Left colon (tissue), 2 donors: ENCODE measurements at regions not wholly inside any gene's neighbourhood (a gene's known extent, or its start where the extent isn't known, plus 50 kb on each side); places are given as distances from the start of the nearest gene placed in this dataset.

ENCODE experiments used
- ATAC-seq: fragments of 200-7000 bp; cut with Tn5 transposase; one replicate; pipeline ENCODE4 v1.9.1; 2020; ENCODE audit warnings: mild to moderate bottlenecking, moderate library complexity
- DNase-seq, 2 donors: peaks; one replicate each; pipeline ENCODE4 v3.0.0-alpha.2; 2020
- intact Hi-C, 2 donors: fragments of 100-400 bp; cut with DNase I in 1 of 2; cut with micrococcal nuclease in 1 of 2; formaldehyde crosslinking; loops; one replicate each; pipeline versions ENCODE4 v1.11.2 to v1.14.0; 2022; cut with DNase I, micrococcal nuclease
- donor health status: DM: no; HTN: no; CAD: no.
- donor health status: DM: yes; HTN: yes; CAD: no.

DNA sequence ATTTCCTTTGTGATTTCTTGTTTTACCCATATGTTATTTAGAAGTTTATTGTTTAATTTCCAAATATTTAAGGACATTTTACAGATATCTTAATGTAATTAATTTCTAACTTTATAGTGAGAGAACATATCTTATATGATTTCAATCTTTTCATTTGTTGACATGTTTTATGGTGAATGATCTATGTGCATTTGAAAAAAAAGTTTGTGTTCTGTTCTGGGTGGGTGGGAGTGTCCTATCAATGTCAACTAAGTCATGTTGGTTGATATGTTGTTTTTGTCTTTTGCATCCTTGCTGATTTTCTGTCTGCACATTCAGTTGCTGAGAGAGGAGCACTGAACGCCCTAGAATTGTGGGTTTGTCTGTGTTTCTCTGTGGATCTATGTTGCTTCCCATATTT, 50.3 kb upstream of the CBFA2T3 start:
- DNase-seq (no peak), ATAC-seq (no peak)
- intact Hi-C loops, result no loop called here

DNA sequence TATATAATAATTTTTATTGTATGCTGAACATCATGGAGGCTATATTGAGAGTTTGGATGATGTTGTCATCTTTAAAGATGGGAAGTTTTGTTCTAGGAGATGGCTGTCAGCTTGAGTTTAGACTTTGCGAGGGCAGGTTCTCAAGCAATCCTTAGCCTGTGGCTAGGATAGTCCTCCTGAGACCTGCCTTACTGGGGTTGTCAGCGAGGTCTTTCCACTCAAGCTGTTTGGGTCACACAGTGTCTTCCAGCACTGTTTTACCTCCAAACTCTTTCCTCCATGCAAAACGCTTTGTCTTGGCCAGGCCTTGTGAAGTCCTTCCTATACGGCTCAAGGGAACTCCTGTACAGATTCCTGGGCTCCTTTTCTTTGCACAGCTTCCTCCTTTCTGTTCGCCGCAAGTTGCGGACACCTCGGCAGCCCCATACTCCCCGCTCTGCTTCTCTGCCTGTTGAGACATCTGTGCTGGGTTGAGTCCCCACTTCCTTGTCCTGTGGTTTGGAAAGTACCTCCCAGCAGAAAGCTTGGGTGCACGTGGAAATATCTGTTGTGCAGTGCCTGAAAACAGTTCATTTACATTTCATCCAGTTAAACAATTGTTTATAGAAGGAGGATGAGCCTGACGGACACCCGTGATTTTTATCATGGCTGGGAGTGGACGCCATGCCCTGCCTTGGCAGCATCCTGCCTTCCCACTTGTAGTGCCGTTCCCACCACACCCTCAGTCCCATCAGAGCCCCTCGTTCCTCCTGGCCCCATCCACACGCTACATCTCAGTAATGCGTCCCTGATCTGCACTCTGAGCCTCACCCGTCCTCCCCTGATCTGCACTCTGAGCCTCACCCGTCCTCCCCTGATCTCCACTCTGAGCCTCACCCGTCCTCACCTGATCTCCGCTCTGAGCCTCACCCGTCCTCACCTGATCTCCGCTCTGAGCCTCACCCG, 55.0 kb upstream of the CBFA2T3 start:
- DNase-seq (peak; percentile 37 to 43), ATAC-seq (peak; percentile 20)
- intact Hi-C loops, result no loop called here

DNA sequence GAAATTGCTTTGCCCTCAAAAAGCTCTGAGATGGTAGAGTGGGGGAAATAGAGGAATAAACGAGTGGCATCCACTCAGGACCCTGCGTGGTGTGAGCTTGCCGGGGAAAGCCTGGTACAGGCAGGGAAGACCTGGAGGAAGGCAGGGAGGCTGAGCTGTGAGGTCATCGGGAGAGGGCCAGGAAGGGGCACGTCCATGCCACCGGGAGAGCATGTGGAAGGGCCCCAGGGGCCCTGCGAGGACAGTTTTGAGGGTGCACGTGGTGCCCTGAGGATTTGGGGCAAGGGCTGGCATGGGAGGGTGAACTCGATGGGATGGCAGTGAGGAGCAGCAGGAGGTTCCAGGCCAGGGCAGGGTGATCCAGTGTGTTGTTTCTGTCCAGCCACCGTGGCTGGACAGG, 56.3 kb upstream of the CBFA2T3 start:
- DNase-seq (no peak), ATAC-seq (no peak)

DNA sequence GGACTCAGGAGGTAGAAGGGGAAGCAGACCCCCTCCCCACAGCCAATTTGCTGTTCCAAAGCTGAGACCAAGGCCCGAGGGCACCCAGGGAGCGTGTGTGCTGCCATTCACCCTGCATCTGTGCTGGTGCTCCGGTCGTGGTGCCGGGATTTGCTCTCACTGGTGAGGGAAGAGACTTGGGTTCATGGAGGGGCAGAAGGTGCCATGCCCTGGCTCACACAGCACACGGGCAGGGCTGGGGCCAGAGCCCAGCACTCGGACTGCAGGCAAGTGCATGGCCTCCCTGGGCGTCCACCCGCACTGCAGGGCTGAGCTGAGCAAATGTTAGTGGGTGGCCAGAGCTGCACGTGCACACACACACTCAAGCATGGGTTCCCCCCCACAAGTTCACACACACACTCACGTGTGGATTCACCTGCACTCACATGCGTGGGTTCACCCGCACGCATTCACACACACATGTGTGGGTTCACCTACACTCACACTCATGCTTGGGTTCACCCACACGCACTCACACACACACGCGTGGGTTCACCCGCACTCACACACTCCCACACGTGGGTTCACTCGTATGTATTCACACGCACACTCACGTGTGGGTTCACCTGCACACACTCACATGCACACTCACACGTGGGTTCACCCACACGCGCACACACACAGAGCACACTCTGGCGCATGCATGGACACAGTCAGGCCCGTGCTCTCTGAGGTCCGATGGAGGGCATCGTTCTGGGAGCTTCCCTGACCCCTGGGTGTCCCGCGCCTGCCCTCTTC, 57.0 kb upstream of the CBFA2T3 start:
- DNase-seq (no peak), ATAC-seq (no peak)
- intact Hi-C loops, result no loop called here

More for the DNA sequence above, 56.3 kb upstream of the CBFA2T3 start:
- intact Hi-C loops, result no loop called here

DNA sequence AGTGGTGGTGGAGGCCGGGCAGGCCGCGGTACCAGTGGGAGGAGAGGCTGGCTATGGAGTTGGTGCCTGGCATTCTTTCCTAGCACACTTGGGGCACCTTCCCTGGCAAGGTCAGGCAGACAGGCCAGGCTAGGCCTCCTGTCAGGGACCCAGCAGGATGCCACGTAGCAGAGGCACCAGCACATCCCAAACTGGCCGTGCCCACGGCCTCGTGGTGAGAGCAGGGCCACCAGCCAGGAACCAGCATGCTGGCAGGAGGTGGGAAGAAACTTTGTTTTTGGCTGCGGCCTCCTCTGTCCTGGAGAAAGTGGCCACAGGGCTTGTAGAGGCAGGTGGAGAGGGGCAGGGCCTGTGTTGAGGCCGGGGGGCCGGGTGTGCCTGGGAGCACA, 57.6 kb upstream of the CBFA2T3 start:
- ATAC-seq (no peak), DNase-seq (no peak)
- intact Hi-C loops, result no loop called here

DNA sequence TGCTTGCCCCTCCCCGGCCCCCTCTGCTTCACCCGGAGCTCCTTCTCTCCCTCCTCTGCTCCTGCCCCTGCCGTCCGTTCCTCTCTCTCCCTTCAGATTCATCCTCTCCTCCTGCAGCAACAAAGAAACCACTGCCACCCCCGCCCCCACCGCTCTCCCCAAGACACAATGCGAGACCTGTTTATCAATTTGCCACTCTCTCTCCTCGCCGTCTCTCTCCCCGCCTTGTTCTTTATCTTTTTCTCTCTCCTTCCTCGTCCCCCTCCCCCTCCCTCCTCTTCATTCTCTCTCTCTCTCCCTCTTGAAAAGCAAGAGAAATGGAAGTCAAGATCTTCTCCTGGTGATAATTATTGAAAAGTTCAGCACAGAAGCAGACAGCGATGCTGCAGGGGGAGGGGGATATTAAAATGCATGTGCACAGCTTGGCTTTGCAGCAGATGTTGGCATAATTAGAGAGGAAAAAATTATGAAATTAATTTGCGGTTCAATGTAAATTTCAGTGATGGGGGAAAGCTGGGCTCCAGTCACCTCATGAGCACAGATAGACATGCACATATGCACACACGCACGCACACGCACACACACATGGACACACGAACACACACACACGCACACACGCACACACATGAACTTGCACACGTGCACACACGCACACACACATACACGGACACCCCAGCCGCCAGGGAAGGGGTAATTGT, 58.1 kb upstream of the CBFA2T3 start:
- DNase-seq (no peak), ATAC-seq (no peak)
- intact Hi-C loops, result no loop called here

DNA sequence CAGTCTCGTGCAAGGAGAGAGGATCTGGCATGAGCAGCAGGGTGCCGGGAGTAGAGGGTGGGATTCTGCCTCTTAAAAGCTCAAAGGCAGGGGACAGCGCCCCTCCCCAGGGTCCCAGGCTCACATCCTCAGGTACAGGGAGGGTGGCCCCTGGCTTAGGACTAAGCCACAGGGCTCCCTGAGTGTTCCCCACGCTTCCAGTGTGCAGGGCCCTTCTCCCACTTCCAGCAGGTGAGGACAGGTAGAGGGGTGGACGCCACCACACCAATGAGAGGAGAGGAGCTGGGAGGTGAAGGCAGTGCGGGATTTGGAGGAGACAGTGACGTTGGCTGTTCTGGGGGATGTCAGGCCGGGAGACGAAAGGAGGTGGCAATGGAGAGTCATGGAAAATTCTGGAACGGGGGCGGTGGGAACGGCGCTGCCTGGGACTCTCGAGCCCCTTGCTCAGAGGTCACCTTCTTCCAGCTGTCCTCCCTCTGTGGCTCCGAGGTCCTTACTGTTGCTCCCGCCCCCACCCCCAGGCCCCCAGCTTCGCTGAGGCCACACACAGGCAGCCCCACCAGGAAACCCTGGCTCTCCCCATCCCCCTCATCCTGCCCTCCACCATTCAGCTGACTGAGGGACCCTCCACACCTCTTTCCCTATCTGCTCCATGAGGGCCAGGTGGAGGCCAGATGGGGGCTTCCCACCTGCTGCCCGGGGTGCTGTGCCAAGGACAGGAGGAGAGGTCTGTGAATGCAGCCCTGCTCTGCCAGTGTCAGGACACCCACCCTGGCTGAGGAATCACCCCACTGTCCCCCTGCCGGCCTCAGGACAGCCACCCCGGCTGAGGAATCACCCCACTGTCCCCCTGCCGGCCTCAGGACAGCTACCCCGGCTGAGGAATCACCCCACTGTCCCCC, 57.7 kb upstream of the ACSF3 start:
- ATAC-seq (no peak), DNase-seq (no peak)
- intact Hi-C loops, result no loop called here

DNA sequence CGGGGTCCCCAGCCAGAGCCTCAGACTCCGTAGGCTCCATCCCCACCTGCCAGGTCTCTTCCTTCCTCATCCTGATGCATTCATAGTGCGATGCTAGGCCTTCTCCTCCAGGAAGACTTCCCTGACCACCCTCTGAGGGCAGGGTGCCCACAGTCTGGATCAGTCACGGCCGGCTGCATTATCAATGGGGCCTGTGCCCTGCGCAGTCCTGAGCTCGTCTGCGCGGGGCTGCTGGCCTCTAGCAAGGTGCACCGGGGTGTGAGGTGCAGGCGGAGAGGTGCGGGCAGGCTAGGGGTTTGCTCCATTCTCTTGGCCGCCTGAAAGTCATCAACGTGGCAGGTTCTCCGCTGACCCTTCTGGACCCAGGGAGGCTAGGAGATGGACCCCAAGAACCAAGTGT, 56.9 kb upstream of the ACSF3 start:
- DNase-seq (no peak), ATAC-seq (no peak)
- intact Hi-C loops, result no loop called here

DNA sequence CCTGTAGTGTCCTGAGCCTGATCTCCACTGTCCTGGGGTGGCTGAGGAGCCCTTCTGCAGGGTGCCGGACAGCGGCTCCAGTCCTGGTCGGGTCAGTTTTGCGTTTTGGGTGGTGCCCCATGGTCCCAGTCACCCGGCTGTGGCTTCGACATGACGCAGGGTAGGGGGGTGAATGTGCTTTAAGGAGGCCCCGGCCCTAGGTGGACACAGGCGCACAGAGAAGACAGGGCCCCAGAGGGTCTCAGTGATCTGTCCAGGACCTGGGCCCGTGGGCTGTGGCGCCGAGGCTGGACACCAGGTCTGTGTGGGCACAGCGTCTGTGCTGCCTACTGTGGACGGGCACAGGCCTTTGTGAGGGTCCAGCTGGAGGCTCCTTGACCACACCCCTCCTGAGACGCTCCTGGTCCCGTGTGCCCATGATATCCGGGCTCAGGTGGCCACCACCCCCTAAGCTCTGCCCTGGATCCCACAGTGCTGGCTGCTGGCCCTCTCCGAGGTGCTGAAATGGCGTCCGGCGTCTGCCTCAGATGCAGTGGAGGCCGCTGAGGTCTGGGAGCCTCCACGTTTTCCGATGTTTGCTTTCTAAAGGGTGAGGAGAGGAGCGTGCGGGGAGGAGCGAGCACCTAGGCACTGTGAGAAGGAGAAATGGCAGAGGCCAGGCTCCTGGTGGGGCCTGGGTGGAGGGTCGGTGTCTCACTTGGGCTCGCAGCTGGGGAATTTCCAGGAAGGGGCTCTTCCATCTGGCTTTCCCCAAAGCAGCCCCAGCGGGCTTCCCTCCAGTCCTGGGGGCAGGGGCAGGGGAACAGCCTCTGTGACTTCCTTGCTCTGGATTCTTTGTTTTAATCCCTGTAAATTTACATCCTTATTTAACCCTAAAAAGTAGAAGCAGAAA, 56.1 kb upstream of the ACSF3 start:
- DNase-seq (peak in 1 of 2 donors; percentile 47), ATAC-seq (peak; percentile 65)
- intact Hi-C loops, result no loop called here

DNA sequence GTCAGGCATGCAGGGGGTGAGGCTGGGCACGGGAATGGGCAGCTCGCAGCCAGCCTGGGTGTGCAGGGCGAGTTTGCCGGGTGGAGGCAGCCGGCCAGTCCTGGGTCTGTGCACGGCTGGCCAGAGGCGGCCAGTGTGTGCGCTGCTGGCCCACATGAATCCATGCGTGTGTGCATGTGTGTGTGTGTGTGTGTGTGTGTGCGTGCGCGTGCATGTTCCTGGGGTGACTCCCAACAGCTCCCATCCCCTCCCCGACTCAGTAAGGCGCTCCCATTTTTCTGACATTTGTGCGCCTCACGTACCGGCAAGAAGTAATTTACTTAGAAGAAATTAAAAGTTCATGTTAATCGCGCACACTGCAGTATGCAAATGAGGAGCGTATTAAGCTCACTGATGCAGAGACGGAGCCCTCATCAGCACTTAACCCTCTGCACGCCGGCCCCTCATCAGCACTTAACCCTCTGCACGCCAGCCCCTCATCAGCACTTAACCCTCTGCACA, 55.4 kb upstream of the ACSF3 start:
- intact Hi-C loops, result no loop called here
- ATAC-seq (no peak), DNase-seq (no peak)

DNA sequence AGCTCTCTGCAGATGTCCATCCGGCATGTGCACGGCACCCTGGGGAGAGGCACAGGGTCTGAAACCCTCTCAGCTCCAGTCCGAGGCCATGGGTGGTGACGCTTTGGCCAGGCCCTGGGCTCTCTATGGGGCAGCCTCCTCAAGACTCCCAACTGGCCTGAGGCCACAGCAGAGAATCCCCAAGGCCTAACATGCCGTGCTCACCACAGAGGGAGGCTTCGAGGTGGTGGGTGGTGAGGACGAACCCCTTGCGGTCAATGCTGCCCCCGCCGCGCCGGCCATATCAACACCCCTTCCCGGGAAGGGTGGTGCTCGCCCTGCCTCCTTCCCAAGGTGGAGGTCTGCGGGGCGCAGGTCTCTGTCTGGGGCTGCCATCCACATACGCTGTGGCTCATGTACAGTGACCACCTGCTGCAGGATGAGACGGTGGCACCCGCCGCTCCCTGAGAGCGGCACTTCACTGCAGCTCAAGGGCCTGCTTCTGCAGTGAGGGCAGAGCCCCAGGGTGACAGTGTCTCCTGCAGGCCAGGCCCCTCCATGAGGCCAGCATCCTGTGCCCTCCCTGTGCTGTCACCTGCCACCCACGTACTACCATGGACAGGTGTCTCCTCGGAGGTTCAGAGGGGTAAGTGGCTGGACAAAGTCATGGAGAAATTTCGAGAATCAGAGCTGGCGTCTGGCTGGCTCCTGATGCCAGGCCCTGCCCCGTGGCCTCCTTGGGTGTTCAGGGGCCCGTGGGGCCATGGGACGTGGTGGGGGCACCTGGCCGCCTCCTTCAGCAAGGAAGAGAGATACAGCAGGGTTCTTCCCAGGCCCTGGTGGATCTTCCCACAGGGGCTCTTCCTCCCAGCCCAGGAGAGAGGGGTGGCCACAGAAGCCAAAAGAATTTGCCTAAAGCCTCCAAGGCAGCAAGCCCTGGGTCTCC, 54.6 kb upstream of the ACSF3 start:
- intact Hi-C loops, result no loop called here
- ATAC-seq (no peak), DNase-seq (no peak)

DNA sequence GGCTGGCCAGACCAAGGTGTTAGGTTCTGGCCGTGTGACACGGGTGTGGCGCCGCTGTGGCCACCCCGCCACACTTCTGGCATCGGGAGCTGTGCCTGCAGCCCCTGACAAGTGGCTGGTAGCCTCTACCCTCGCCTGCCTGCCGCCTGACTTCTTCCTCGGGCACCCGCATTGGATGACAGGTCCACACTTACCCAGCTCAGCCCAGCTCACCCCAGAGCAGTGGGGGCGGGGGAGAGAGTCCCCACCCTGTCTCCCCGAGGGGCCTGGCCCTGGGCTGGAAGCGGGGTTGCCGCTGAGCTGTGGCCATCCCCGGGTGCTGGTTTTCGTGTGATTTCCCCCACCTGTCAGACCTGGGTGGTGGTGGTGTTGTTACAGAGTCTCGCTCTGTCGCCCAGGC, 53.9 kb upstream of the ACSF3 start:
- no peak for ATAC-seq
- intact Hi-C loops, result no loop called here
- no peak for DNase-seq

DNA sequence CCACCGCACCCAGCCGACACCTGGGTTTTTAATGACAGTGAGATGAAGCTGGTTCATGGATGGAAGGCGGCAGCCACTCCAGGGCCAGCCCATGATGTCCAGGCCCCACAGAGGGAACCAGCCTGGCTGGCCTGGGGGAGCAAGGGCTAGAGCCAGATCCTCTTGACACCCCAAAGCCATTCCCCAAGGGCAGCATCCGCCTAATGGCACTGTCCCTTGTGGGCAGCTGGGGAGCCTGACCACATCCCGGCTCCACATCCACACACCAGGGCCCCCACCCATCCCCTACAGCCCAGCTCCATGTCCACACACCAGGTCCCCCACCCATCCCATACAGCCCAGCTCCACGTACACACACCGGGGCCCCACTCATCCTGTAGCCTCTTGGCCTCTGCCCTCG, 53.3 kb upstream of the ACSF3 start:
- intact Hi-C loops, result no loop called here
- ATAC-seq, result no peak
- DNase-seq, result no peak

DNA sequence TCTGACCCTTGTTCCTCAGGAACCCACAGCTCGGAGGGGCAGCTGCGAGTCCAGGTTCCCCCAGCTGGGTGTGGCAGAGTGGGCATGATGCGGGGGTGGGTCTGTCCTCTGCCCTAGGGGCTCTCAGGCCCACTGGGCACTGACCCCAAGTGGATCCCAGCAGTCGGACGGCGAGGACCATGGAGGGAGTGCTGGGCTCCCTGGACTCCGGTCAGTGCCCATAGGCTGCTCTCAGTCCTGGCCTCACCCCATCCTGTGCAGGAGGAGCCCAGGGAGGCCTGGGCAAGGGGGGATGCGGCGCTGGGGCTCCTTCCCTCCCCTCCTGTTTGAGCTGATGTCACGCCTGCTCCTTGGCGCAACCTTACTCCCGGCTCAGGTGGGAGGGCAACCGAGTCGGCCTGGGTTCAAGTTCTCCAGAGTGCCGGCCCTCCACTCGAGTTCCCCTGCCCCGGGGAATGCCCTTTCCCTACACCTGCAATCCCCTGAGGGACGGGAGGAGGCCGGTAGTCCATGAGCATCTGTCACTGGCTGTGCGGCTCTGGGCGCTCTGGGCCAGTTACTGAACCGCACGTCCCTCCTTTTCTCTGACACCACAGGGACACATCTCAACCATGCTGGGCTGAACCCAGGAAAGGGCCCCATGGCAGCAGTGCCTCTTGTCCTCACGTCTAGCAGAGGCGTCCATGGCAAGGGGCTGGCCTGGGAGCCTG, 52.6 kb upstream of the ACSF3 start:
- DNase-seq, result no peak
- ATAC-seq, result no peak
- intact Hi-C loops, result no loop called here

DNA sequence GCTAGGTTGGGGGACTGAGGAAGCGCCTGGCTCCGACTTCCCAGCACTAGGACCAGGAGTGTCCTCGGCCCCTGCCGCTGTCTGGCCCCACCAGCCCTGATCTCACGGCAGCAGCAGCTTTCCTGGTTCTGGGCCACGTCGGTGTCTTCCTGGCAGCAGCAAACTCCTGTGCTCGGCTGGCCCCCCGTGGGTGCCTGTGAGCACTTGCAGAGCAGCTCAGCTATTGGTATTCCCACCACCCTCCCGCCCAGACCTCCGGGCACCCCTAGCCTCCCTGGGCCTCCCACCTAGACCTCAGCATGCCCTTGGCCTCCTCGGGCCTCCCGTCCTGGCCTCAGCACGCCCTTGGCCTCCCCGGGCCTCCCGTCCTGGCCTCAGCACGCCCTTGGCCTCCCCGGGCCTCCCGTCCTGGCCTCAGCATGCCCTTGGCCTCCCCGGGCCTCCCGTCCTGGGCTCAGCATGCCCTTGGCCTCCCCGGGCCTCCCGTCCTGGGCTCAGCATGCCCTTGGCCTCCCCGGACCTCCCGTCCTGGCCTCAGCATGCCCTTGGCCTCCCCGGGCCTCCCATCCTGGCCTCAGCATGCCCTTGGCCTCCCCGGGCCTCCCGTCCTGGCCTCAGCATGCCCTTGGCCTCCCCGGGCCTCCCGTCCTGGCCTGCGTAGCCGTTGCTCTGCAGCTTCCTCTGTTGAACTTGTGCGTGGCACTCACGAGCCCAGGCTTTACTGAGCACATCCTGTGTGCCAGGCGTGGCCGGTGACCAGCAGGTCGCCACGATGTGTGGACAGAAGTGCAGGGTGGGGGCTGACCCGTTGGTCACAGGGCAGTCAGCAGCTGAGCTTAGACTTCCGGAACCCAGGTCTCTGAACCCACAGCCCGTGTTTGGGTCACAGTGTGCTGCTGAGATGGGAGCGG, 51.8 kb upstream of the ACSF3 start:
- ATAC-seq, result no peak
- intact Hi-C loops, result no loop called here
- no peak for DNase-seq
